T1000 (cell line): ENCODE measurements at regions not wholly inside any gene's neighbourhood (a gene's known extent, or its start where the extent isn't known, plus 50 kb on each side); places are given as distances from the start of the nearest gene placed in this dataset.
"Not testable (repeated sequence)": the region's sequence is repeated elsewhere in the genome, so short reads cannot be mapped to it uniquely, and the experiment has no call there.

Experiments
- DNase-seq: peaks from one replicate; lab custom pipeline; 2025; ENCODE audit warnings: mixed read lengths; lab: John Stamatoyannopoulos, UW

DNA sequence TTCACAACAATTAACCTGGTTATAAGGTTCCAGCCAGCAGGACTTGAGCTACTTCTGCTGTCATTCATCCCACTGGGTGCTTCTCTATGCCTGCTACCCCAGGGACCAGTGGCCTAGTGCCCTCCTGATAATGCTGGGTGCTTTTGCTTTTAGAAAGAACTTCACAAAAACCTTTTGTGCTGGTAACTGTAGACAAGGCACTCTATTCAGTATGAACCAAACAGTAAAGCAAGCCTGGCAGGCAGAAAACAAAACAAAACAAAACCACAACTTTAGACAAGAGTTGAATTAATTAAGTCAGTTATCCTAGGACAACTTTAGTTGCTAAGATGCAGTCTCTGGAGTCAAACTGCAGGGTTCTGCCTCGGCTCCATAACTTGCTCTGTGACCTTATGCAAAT, 61.9 kb upstream of the ADGRL2 start:
- DNase-seq = no peak

DNA sequence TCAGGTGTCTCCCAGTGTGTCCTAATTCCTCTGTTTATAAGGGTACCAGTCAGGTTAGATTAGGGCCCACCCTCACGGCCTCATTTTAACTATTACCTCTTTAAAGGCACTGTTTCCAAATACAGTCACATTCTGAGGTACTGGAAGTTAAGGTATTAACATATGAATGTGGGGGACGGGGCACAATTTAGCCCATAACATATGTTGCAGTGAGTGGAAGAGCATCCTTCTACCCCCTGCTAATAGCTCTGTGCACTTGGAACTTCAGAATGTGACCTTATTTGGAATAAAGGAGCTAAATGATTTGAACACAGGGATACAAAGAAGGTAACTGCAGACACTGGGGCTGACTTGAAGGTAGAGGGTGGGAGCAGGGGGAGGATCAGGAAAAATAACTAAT, 67.3 kb upstream of the ADGRL2 start:
- DNase-seq = no peak

GRCh38 chr1:81731989-81732388, 68.7 kb upstream of the ADGRL2 start:
- DNase-seq = no peak

DNA sequence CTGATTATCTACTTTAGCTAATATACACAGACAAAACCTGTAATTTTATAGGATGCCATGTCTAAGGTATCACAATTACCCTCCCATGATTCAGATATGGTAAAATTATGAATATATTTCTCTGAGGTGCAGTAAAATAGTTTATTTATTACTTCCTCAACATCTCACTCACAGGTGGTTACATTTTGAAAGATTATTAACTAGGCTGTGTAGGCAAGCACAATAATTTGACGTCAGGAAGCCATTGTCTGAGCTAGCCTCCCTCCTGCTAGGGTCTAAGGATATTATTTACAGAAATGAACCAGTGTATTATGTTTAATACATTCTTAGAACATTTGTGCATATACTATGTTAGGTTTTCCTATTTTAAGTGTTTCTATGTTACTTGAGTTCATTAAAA, 69.9 kb upstream of the ADGRL2 start:
- DNase-seq = no peak

GRCh38 chr1:81730299-81730698, 70.4 kb upstream of the ADGRL2 start:
- DNase-seq = not testable (repeated sequence)

DNA sequence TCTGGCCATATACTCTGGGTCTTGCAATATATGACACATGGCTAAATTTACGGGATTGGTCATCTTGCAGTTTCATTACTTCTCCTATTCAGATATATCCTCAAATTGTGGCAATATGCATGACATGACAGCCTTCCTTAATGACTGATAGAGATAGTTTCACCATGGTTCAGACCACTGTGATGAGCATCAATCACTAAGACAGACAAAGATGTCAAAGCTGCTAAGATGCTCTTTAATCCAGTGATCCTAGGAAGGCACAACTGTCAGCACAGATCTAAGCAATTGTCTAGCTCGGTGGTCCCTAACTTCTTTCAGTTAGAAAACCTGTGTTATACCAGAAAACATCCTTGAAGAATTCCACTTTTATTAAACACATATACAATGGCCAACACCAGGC, 70.9 kb upstream of the ADGRL2 start:
- DNase-seq = no peak

GRCh38 chr1:81729239-81729638, 71.5 kb upstream of the ADGRL2 start:
- no peak for DNase-seq

- no peak for DNase-seq
These were observed 74.9 kb upstream of the ADGRL2 start for GRCh38 chr1:81725823-81726222.

- DNase-seq = not testable (repeated sequence)
These were observed 78.0 kb upstream of the ADGRL2 start for GRCh38 chr1:81722631-81723328.

DNA sequence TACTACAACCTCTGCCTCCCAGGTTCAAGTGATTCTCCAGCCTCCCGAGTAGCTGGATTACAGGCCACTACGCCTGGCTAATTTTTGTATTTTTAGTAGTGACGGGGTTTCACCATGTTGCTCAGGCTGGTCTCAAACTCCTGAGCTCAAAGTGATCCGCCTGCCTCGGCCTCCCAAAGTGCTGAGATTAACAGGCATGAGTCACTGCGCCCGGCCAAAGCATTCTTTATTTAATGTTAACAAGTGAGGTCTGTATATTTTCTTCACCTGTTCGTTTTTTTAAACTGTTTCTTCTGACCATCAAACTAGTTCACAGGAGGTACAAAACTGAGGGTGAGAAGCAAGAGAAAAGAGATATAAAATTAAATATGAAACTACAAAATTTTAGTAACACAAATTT, 80.5 kb upstream of the ADGRL2 start:
- not testable (repeated sequence) for DNase-seq

DNA sequence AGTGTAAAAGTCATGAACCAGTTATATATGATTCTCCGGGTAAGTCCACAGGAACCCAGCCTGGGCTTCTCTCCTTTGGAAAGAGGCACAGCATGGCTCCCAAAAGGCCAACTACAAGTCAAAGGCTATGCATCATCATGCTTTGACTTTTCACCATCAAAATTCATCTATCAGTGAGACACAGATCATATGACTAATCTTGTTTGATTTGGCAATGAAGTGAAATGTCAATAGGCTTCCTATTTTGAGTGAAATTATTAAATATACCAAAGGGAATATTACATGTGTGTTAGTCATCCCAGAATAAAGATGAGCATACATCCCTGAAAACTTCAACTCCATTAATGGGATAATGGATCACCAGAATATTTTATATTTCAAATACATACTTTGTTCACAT, 83.5 kb upstream of the ADGRL2 start:
- no peak for DNase-seq

GRCh38 chr1:81715391-81715790, 85.3 kb upstream of the ADGRL2 start:
- no peak for DNase-seq

DNA sequence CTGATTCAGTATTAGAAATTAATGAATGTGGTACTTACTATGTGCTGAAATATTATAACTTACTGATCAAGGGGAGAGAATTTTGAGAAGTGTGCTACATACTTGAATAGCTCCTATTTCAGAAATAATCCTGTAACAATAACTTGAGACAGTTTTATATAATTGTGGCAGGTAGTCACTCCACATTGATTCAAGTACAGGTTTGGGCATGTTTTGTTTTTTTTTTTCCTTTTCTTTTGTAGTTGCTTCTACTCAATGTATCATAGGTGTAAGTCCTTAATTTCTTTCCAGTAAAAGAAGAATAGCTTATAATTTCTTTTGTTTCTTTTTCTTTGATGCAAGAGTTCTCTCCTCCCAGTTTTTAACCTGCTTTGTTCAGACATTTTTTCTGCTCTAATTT, 86.1 kb upstream of the ADGRL2 start:
- no peak for DNase-seq

GRCh38 chr1:81712425-81712824, 88.3 kb upstream of the ADGRL2 start:
- no peak for DNase-seq

DNA sequence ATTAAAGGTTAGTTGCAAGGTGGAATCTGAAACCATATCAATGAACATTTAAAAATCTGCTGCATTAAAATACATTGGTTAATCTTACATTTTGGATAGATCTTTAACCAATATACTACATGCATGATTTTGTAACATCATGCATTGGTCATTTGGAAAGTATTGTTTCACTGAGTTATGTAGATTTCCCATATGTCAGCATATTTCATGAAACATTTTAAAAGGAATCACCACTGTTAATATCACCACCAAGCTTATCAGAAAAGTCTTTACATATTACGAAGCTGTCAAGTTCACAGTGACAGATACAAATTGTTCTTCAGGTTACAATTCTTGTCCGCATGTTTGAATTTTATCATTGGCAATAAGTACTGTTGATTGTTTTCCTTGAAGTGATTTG, 89.9 kb upstream of the ADGRL2 start:
- no peak for DNase-seq

- DNase-seq = no peak
These were observed 92.5 kb upstream of the ADGRL2 start for GRCh38 chr1:81708250-81708649.

DNA sequence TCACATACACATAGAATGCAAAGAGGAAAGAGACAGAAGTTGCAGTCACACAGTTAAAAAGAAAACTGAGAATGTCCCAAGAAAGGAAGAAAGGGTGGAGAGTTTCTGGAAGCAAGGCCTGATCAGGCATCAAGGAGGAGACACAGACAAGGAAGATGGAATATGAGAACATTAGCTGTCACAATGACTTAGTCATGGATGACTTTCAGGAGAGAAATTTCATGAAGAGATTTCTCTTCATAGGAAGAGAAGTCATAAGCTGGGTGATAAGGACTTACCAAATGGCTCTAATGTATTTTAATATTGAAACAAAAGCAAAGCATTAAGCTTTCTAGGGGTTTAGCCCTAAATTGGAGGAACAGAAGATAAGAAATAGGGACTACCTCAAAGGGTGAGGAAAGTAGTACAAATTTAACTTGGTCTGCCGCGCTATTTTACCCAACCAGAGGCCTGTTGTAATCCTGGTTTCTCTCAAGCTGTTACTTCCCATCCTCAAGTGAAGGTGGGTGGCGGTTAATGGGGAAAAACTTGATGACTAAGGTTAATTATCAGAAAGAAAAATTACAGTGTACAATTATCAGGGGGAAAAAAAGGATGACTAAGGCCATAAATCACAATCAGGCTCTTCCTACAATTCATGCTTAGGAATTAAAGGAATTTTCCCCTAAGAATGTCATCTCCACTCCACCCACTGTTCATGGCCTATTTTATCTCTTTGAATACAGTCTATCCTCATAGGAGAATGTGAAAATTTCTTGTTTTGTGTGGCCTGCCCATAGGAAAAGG, 93.9 kb upstream of the ADGRL2 start:
- DNase-seq = no peak

DNA sequence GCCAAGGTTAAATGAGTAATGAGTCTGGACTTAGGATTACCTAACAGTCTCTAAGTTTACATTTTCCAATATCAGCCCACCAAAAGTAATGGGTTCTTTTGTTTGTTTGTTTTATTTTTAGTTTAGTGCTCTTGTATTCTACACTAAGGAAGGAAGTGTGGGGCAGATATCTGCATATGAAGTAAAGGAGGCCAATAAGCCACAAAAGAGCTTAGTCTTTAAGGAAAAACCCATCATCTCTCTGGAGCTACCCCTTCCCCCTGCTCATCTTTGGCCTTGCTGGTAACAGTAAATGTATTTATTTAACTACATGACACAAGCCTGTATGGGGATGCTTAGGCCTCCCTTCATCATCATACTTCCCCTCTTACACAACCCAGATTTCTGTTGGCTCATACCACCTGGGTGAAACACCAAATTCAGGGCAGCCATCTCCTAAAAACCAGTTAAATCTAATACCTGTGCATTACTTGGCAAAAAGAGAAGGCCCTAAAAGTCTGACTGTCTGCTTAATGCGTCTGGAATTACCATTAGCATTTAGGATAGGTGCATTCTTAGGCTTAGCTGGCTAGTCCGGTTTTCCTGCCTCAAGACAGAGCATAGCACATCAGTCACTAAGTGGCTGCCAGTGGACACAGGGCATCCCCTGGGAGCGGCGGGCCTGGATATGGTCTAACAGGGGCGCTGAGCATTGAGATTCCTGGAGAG, 96.8 kb upstream of the ADGRL2 start:
- DNase-seq = no peak

DNA sequence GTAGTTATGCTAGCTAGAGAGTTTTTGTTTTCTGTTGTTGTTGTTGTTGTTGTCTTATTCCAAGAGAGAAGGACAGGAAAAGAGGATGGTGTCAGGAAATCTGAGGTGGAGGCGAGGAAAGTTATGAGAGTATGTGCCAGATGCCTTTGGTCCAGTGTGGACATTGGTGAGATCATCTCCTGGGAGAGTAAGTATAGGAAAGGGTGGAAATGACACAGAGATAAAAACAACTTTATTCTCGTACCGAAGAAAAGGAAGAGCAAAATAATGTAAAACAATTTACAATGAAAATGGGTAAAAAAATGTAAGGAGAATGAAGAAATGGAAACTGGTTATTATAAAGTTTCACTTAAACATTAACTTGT, 97.4 kb upstream of the ADGRL2 start:
- DNase-seq = no peak

- DNase-seq = no peak
These were observed 97.8 kb upstream of the ADGRL2 start for GRCh38 chr1:81702903-81703302.

DNA sequence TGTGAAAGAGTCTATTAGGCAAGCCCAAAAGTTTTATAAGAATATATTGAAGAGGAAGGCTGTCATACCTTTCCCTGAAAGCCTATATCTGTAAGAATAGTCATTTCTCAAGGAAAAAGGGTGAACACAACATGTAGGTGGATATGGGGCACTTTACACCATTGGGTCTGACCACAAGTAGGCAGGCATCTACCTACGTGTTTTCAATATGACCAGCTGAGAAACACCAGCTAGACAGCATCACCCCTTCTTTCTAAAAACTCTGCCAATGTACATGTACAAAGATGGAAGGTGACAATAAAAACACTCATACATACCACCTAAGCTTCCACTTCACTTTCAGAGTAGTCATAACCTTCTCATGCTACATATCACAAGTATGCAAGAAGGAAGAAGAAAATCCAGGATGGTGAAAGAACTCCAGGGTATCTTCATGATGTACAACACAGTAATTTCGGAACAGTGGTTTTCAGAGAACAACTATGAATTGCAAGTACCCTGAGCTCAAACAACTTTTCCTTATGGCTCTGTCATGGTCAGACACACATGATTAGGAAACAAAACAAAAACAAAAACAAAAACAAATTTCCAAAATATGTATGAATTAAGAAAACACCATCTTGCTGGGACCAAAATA, 98.5 kb upstream of the ADGRL2 start:
- DNase-seq = no peak

GRCh38 chr1:81700728-81701470, 99.8 kb upstream of the ADGRL2 start:
- DNase-seq = no peak
